ENCODE measurements at regions not wholly inside any gene's neighbourhood (a gene's known extent, or its start where the extent isn't known, plus 50 kb on each side); places are given as distances from the start of the nearest gene placed in this dataset.
"Not testable (repeated sequence)": the region's sequence is repeated elsewhere in the genome, so short reads cannot be mapped to it uniquely, and the experiment has no call there.

DNA sequence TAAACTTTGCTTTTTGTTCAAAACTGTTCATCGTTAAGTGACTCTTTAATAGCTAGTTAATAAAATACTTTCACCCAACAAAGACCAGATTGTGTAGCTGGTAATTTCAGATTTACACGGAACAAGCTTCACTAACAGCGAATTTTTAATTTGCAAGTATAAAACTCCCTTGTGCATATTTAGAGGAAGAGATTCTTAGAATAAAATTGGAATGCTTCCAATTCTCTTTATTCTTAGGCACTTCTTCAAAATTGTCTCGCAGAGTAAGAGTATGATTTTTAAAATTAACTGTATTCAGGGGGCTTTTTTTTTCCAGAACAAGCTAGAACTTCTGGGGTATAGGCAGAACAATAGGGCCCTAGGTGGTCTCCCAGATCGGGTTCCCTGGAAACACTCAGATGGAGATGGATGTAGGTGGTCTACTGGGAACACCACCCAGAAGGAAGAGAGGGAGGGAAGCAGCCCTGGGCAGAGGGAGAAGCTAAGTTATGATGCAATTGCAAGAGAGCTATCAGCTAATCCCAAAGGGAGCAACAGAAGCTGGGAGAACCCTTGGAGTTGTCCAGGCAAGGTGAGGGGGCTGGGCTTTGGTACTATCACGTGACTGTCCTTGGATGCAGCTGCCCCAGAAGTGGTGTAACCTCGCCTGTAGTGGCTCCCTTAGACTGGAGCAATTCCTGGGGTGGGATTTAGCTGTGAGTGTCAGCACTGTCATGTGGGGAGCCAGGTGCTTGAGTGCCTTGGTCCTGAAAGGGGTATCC, 151.7 kb upstream of the ASB18 start:
- DNase-seq = no peak

DNA sequence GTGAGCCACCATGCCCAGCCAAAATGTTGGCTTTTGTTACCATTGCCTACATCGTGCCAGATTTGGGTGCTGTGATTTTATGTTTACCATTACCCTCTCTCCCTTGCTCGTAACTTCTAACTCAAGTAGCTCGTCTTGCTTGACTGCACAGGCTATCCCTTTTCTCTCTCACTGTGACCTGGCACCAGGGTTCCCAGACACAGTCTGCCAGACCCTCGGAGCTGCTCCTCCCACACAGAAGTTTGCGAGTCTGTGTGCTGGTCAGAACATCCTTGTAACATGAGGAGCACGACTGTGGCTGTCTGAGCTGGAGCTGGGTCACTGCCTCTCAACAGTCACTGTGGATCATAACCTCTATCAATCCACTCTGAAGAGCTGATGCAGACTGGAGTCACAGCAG, 152.5 kb upstream of the ACKR3 start:
- no peak for DNase-seq

DNA sequence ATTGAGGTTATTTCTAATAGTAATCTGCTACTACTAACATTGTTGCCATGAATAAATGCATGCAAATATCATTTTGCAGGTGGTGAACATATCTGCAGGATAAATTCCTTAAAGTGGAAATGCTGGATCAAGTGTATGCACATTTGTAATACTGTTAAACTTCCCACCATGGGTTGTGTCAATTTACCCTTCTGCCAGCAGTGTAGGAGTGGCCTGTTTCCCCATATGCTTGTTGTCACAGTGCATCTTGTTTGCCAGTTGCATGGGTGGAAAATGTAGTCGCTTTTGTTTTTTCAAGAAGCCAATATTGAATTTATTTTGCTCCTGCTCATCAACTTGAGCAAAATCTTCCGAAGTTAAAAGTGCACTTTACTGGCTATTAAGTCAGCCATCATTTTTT, 139.0 kb upstream of the ACKR3 start:
- no peak for DNase-seq

DNA sequence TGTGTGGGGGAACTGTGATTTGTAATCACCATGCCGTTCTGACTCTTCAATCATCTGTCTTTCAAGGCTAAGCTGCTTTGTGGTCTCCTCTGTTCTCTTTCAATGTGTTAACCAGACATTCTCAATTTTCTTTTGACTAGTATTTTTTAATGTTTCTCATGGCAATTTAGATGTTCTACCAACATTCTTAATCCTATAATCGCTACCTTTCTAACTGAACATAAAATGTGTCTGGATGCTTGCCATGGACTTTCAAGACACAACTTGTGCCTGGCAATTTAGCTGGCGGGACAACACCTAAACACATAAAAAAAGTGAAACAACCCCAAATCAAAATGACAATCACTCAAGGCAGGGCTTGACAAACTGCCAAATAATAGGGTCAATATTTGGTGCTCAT, 135.0 kb upstream of the ACKR3 start:
- DNase-seq = no peak

DNA sequence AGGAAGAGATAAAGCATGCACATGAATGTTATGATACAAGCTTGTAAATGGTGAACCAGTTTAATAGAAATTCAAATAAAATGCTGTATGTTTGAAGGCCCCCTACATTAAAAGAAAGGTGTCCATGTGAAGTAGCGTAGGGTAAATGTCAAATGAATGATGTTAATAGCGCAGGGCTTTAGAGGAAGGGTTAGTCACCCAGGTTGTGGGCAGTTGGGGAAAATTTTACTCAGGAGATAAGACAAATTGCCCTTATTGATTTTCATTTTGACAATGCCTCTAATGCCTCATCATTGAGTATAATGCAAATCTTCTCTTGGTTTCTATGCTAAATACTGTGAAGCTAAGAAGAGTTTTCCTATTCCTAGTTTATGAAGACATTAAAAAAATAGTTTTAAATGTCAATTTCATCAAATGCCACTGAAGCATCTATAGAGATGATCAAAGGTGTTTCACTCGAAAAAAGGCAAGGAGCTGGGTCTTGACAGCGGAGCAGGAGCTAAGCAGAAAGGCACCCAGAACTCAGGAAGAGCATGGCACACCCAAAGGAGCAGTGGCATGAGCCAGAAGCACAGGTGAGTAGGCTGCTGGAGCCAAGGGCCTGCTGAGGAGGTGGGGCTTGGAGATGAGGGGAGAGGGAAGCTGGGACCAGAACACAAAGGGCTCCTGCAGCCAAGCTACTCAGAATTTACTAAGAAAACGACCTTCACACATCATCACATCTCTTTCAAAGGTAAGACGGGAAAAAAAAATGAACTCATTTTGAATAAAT, 129.3 kb upstream of the ACKR3 start:
- no peak for DNase-seq

DNA sequence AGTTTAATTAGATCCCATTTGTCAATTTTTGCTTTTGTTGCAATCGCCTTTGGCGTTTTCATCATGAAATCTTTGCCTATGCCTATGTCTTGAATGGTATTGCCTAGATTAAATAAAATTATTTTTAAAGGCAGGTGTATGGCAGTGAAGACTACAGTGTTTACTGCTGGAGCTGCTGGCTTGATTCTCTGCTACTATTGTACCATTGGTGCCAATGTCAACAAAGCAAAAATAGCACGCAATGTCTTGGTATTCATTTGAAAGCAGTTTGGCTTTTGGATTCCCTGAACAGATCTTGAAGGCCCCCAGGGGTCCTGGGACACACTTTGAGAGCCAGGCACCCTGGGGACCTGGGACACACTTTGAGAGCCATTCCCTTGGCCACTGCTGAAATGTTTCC, 125.4 kb upstream of the ACKR3 start:
- no peak for DNase-seq

DNA sequence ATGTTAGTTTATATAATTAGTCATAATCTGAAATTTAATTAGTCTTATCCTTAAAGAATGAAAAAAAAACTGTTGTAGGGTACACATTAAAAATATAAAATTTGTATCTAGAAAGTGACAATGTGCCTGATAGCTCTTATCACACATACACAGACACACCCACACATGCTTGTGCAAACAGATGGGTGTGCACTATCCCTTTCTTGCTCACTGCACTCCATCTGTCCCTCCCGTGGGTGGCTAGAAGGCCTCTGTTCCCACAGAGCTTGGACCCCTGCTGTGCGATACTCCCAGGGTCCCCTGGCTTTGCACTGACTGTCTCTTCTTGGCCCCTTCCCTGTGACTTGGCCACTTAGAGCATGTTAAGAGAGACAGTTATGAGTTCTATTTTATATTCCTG, 123.9 kb upstream of the ACKR3 start:
- DNase-seq = no peak

DNA sequence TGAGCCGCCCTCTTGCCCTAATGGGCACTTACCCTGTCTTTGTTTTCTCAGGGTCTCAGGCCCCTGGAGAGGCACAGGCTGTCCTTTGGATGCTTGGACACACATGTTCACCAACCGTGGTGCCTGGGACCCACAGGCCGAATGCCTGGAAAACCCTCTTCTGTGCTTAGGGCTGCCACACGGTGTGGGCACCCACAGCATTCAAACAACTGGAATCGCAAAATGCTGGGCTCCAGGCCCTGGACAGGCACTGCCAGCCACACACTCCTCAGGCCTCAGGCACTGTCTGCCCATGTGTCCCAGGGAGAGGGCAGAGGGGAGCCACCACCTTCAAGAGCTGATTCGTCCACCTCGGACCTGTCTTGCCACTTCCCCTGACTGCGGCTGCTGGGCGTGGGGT, 123.1 kb upstream of the ACKR3 start:
- no peak for DNase-seq

DNA sequence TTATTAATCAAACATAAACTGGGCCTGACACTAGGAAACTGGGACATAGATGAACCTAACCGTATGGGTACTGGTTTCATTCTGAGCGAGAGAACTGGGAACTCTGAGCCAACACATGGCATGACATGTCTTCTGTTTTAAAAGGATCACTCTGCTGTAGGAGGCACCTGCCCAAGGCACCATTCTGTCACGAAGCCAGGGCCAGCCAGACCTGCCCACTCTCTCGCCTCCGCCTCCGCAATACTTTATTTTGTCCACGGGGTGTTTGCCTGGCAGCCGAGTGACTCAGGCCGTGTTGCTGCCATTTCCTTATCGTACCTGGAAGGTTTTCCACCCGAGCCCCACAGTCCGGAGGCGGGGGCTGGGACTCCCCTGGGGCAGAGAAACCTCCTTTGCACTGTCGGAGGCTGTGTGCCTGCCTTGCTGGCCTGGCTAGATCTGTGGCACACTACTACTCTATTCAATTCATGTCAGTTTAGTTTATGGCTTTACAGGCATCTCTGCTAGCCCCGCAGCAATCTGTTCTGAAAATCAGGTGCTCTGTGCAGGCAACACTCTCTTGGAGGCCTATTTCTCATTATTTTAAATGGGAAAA, 120.4 kb upstream of the ACKR3 start:
- no peak for DNase-seq

DNA sequence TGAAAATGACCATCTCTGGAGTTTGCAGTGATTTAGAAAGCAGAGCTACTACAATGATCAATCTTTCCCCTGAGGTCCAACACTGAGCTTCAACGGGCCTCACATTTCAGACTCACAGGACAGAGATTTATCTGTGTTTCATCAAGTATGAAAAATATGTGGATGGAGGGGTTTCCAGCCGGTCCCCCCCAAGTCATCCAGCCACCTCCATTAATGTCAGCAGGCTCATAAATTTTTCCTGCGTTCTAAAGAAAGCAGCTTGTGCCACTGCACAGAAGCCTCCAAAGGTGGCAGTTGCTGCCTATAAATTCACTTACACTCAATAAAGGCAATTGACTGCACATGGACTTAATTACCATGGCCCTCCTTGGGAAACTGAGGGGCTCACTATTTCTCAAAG, 117.4 kb upstream of the ACKR3 start:
- DNase-seq = no peak

DNA sequence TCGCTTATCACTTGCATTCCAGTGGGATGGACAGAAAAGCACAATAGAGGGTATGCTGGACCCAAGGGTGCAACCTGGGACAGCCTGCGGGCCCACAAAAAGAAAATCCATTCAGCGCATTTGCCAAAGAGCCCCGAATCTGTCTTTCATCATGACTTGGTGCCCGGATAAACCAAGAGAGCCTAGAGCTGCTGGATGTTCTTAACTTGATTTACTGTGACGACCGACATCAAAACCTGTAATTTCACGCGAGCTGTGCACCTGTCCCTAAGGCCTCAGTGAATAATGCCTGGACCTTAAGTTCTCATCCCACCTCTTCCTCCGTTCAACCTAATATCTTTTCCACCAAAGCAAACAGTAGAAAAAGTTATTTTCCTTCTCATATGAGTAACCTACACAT, 115.5 kb upstream of the ACKR3 start:
- no peak for DNase-seq

DNA sequence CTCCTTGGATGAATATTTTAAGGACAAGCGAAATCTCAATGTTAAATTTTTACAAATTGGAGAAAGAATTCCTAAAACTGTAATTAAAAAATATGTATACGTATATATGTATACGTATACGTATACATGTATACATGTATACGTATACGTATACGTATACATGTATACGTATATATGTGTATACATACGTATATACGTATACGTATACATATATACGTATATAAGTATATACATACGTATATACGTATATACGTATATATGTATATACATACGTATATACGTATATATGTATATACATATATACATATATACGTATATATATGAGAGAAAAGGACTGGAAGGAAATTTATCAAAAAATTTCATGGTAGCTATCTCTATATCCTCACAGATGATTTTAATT, 110.2 kb upstream of the ACKR3 start:
- no peak for DNase-seq

DNA sequence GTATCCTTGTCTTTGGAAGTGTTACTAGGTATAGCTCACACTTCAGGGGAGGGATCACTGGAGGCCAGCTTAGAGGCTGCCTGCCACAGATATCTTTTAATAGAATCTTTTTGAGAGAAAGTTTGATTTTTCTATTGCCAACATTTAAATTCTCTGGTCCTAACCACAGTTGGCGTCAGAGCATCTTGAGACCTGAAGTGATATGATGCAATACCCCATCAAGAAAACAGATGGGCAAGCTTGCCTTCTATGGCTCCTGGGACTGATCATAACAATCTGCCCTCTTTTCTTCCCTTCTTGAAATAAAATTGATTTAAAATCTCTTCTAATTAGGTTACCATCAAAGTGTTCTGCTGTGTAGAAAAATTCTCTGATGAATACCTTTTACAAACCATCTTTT, 105.5 kb upstream of the ACKR3 start:
- DNase-seq = no peak

DNA sequence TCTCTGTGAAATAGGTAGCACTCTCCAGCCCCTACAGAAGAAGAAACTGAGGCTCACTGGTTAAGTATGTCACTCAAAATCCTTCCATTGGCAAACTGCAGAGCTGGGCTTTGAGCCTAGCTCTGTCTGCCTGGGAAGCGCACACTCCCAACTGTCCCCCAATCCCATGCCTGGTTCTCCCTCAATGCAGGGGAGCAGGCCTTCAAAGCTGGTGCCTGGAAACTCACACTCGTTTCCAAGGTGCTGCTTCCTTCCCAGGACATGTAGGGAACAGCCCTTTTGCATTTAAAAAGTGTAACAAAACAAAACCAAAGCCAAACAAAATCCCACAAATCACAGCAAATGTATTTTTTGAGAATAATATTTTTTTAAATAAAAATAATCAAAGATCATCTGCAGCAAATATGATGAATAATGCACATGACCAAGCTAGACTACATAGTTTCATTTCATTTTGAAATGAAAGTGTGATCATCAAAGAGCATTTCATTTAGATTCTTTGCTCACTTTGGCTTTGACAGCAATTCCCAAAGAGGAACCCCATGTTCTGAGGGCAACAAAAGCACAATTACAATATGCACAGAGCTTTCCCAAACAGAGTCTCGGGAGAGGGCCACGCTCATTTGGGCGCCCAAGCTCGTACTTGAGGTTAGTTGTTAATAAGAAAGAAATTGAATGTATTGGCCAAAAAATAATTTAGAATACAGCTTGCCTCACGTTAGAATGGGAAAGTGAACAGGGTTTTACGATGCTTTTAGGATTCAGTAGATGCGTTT, 96.7 kb upstream of the ACKR3 start:
- DNase-seq = no peak

DNA sequence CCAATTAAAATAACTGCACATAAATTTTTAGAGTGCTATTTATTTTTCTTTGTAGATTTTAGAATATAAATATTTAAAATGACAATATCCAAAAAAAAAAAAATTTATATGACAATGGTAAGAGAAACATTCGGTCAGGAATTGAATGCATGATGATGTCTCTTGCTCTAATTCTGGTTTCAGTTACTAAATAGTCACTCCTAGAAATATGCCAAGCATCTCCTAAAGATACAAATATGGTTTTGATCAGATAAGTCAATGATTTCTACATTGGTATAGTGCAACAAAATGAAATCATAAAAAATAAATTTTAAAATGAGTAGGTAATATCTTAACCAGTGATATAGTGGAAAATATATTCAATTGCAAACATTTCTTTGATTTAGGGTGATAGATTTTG, 95.9 kb upstream of the ACKR3 start:
- no peak for DNase-seq

DNA sequence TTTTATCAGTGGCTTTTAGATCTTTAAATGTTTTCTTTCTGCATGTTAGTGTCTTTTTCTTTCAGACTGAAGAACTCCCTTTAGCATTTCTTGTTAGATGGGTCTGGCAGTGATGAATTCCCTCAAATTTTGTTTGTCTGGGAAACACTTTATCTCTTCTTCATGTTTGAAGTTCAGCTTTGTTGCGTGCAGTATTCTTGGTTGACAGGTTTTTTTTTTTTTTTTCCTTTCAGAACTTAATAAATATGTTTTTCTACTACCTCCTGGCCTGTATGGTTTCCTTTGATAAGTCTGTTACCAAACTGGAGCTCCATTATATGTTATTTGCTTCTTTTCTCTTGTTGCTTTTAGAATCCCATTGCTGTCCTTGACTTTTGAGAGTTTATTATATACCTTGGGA, 89.8 kb upstream of the ACKR3 start:
- no peak for DNase-seq

DNA sequence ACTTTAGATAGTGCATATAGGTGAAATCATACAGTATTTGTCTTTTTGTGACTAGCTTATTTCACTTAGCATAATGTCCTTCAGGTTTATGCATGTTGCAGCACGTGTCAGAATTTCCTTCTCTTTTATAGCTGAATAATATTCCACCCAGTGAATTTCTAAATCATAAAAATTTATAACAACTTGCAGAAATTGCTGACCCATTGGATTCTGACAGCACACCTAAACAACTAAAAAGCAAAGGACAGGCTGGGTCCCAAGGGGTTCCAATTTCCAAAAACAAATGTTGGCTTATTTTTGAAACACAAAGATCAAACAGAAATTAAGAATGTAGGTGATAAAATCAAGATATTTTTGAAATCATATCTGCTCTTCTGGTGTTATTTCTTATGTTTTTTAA, 86.5 kb upstream of the ACKR3 start:
- no peak for DNase-seq

DNA sequence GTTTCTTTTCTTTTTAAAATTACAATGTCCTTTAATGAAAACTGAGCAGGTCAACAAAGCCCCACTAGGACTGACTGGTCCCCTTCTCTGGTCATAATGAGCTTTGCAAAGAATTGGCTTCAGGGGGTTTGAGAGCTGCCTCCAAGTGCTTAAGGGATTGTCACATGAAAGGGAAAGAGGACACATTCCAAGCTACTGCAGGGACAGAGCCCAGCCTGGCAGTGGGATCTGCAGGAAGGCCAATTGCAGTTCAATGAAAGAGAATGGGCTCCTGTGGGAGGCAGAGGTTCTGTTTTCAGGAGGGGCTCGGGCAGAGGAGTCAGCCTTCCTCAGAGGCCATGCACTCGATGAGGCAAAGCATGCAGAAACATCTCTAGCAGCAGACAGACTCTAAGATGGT, 84.1 kb upstream of the ACKR3 start:
- no peak for DNase-seq

DNA sequence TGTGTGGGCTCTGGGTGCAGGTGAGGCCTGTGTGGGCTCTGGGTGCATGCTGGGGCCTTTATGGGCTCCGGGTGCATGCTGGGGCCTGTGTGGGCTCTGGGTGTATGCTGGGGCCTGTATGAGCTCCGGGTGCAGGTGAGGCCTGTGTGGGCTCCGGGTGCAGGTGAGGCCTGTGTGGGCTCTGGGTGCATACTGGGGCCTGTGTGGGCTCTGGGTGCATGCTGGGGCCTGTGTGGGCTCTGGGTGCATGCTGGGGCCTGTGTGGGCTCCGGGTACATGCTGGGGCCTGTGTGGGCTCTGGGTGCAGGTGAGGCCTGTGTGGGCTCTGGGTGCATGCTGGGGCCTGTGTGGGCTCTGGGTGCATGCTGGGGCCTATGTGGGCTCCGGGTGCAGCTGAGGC, 80.5 kb upstream of the ACKR3 start:
- not testable (repeated sequence) for DNase-seq

DNA sequence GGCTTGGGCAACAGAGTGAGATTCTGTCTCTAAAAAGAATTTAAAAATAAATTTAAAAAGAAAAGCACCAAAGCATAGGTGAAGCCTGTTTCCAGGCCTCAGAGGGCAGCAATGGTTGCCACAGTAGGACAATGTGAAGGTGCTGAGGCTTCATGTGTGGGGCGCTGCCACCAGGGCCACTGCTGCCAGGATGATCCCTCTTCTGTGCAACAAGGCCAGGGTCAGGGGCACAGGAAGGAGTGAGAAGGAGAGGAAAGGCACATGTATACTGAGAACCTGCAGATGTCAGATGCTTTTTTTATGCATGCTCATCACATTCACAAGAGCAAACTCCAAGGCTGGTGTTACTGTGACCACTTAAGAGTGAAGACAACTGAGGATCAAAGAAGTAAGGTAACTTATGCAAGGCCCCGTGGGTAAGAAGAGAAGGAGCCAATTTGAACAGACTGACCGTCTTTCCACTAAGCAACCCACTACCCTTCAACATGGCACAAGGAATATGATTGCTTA, 79.7 kb upstream of the ACKR3 start:
- no peak for DNase-seq

DNA sequence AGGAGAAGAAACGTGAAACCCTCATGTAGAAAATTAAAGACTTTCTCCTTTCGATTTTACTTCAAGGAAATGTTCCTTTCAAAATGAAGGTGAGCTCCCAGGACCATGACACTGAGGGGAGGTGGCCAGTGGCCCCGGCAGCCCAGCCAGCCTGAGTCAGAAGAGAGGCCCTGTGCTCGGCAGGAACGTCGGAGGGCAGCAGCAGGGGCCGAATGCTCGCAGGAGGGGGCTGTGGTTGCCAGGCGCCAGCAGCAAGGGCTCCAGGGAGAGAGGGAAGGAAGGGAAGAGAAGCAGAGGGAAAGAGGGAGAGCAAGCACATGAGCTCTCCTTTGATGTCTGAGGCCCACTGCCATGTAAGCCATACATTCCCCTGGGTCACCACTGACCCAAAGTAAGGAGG, 73.3 kb upstream of the ACKR3 start:
- DNase-seq = no peak

DNA sequence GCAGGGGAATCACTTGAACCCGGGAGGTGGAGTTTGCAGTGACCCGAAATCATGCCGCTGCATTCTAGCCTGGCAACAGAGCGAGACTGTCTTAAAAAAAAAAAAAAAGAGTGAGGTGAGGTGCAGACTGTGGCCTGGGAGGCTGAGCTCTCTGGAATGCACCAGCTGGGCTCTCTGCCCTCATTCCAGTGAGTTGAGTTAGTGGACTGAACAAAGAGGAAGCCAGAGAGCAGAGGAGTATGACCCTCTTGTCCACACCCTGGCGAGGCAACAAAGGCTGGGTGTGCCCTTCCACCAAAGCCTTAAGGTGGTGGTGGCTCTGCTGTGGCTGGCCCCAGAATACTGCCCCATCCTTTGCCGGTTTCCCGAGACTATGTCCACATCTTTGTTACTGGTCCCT, 71.3 kb upstream of the ACKR3 start:
- DNase-seq = no peak
